ENCODE measurements at regions not wholly inside any gene's neighbourhood (a gene's known extent, or its start where the extent isn't known, plus 50 kb on each side); places are given as distances from the start of the nearest gene placed in this dataset.

DNA sequence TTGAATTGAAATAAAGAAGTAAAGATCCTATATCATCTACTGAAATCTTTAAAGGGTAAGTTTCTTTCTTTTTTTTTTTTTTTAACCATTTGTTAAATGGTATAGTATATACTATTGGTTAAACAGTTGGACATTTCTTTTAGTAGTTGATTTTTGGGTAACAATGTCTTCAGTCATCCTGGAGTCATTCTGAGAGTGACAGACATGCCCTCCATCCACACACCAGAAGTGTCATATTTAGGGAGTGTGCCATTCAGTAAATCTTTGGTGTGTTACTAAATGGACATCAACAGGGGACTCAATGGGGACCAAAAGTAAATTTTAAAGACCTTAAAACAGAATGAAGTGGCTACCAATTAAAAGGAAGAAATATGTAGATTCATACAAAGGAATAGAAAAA, 50.8 kb upstream of the SLC39A10 start:
- DNase-seq: no peak

DNA sequence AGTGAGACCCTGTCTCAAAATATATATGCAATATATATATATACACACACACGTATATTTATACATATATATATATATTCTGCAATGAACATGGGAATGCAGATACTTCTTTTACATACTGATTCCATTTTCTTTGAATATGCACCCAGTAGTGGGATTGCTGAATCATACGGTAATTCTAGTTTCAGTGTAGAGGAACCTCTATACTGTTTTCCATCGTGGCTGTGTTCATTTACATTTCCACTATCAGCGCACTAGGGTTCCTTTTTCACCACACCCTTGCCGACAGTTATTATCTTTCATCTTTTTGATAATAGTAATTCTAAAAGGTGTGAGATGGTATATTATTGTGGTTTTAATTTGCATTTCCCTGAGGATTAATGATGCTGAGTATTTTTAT, 52.3 kb upstream of the SLC39A10 start:
- DNase-seq: no peak

DNA sequence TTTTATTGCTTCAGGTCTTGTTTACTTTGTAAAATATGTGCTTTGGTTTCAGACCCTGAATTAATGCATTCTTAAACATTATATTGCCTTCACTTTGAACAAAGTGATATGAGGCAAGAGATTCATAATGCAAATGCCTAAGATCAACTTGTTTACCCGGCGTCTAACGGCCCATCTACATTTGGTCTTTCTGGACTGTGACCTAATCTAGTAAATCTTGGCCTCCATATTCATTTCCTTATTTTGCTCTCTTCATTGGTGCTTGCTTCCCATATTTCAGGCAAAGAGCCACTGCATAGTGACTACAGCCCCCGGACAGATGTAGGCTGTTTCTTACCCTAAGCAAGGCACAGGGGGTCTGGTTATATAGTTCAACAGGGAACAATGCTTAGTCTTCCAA, 53.0 kb upstream of the SLC39A10 start:
- DNase-seq: no peak

DNA sequence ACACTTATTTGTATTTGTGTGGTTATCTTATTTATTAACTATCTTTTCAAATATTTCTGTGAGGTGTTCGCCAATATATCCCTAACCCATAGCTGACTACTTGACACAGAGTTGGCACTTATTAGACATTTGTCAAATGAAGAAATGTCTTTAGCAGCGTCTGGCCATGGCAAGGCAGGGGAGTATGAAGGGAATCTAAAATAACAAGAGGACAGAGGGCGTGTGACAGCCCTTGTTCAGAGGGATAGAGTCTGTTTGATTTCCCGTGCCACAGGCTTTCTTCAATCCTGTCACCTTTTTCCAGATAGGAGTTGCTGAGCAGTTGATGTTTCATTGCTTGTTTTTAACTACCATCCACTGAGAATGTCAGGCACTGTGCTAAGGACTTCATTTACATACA, 53.6 kb upstream of the SLC39A10 start:
- no peak for DNase-seq

DNA sequence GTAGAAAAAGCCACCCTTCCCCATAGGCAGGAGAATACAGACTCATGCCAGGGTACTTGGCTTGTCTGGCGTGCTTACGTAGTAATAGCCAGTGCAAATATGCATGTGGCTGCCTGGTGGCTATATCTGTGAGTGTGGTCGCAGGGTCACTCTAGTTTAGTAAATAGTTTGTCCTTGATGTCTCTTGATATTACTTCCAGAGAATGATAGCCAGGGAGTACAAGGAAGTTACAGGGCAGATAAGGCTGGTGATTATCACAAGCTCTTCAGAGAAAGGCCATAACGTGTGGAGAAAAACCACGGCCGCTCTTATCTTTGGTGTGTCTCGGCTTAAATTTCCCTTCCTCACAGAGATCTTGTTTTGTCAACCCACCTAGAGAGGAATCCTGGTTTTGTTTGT, 54.3 kb upstream of the SLC39A10 start:
- DNase-seq: no peak

DNA sequence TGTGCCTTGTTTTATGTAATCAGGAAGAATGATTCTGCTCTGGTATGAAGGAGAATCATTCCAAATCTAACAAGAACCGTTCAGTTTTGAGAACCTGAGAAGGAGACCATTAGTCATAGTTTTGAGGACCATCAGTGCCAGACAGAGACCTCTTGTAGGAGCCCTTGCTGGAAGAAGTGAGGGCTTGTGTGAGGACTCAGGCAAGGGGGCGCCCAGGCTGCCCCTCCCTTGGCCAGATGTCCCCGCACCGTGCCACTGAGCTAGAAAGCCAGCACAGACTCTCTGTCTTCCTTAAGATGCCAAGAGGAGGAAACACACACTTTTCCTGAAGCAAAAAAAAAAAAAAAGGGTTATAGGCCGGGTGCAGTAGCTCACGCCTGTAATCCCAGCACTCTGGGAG, 55.7 kb upstream of the SLC39A10 start:
- DNase-seq: no peak

DNA sequence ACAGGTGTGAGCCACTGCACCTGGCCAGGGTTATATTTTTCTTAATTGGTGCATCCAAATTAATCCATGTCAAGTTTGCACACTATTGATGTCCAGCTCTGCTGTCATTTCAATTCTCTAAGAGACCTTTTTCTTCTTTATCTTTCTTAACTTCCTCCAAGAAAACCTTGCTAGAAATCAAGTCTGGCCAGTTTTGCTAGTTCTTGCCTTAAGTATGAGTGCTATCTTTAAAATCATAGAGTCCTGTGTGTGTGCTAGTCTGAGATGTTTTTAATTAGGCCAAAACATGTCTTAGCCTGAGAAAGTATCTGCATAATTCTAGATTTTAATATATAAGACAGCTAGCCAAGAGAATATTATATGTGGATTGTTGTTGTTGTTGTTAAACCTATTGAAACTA, 56.2 kb upstream of the SLC39A10 start:
- DNase-seq: no peak

DNA sequence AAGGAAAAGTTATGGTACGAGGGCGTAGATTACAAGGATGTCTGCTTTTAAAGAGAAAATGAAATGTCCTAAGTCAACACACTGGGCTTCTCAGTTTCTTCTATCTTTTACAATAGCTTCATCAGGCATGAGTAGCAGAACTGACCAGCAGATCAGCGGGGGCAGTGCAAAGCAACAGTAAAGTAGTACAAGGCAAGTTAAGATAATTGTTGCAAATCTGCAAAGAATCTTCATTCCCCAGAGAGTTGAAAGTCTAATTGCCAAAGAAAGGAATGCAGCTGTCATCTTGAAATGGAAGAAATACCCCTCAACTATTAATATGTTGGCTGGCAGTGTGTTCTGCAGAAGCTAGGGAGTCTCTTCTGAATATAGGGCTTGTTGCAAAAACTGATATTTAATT, 60.2 kb upstream of the SLC39A10 start:
- no peak for DNase-seq

DNA sequence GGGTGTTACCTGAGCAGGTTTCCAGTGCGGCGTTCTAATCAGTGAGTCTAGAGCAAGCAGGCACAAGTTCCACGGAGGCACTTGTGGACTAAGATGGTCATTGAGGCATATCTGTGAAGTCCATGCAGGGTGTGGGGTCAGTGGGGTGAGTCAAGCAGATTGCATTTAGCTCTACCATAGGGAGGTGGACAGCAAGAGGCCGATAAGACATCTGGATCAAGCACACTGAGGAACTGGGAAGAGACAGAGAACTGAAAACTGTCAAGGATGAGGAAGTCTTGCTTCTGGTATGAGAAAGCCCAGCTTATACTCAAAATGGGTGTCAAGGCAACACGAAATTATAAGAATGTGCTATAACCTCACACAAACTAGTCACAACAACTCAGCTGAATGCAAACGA, 61.2 kb upstream of the SLC39A10 start:
- DNase-seq: no peak

DNA sequence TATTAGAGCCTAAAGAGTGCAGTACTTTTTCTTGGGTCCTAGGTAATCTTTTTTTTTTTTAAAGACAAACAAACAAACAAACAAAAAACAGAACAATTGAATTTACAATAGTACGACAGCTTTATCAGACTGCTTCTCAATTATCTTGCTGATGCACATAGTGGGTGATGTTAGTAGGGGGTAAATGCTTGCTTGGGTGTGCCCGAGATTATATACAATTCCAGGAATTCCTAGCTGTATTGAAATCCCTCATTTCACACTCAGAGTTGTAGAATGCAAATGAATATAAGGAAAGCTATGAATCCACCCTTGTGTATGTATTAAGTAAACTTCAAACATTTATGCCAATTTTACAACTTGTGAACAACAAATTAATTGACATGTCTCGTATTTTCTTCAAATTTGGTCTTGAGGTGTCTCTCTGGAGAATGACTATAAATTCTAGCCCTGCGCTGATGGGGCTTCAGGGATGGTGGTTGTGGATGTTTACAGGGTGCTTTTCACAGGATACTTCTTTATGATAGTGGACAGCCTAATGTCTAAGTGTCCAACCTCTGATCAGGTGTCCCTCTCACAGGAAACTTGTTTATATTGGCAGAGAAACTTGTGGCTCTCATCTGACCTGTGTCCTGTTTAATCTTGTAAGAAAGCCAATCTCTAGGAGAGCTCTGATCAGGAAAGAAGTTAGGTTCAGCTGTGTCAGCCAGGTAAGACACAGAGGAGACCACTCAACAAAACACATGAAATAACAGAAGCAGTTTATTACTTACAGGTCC, 61.9 kb upstream of the SLC39A10 start:
- no peak for DNase-seq

DNA sequence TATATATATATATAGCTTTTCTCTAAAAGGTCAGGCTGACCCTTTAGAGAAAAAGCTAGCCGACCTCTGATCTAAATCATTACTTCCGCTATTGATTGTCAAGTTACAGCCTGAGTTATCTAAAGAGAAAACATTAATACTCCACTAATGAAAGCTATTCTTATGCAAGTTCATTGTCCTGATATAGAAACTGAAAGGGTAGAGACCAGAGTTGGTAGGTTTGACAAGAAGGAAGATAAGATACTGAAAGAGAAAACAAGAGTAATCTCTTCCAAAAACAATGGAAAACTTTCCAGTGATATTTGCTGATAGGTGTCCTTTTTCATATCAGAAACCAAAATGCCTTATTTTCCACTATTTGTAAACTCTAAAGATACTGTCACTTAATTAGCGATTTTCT, 62.8 kb upstream of the SLC39A10 start:
- no peak for DNase-seq

DNA sequence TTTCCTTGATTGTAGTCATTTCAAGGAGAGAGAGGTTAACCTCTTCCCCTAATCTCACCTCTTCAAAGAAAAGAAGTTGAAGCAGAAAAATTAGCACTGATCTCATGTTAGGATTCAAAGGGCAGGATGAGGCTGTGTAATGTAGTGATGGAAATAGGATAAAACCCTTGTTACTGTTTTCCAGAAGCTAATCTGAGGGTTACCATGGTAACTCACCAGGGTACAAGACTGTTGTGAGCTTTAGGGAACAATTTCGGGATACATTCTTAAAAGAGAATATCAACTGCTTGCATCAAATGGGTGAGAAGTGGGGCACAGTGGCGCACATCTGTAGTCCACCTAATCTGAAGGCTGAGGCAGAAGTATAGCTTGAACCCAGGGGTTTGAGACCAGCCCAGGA, 64.9 kb upstream of the SLC39A10 start:
- DNase-seq: no peak

DNA sequence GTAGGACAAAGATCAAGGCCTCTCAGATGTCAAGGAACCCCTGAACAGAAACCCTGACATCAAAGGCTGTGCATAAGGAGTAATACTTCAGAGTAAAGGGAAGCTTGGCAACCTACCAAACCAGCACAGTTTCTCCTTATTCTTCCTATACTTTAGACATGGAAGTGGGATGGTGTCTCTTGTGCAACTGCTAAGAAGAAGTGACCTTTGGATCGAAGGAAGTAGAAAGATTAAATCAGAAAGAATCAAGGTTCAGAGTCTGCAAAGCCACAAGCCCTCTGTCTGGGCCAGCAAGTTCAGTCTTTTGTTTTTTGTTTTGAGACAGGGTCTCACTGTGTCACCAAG, 66.2 kb upstream of the SLC39A10 start:
- no peak for DNase-seq

DNA sequence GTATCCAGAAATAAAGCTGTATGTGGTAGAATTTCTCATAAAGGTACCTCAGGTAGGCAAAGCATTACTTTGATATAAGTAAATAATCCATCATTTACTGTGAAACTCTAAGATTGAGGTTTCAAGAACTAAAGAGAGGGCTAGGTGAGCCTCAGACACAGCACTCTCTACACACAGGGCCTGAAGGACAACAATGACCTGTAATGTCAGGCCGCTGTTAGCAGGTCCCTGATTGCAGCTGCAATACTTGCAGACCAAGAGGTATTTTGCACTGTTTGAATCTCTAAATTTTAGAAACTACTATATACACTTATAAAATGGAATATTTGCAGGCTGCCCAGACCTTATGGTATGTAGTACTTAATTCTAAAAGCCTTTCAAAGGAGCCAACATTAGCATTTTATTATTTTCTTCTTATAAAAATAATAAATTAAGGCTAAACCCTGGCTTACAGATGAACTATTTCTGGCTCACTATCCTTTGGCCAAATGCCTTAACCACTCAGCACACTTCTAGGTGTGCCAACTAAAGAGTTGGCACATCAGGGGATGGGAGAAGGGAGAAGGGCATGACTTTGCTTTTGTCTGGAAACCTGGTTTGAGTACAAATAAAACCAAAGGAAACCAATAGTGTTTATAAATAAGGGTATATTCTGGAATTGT, 66.7 kb upstream of the SLC39A10 start:
- no peak for DNase-seq

DNA sequence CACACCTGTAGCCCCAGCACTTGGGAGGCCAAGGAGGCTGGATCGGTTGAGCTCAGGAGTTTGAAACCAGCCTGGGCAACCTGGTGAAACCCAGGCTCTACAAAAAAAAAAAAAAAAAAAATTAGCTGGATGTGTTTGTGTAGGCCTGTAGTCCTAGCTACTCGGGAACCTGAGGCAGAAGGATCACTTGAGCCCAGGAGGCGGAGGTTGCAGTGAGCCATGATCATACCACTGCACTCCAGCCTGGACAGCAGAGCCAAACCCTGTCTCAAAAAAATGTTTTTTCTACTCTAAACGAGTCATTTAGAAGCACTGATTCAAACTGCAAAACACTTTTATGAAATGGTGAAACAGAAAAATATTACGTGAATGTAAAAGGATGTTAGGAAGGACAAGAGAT, 69.1 kb upstream of the SLC39A10 start:
- no peak for DNase-seq

DNA sequence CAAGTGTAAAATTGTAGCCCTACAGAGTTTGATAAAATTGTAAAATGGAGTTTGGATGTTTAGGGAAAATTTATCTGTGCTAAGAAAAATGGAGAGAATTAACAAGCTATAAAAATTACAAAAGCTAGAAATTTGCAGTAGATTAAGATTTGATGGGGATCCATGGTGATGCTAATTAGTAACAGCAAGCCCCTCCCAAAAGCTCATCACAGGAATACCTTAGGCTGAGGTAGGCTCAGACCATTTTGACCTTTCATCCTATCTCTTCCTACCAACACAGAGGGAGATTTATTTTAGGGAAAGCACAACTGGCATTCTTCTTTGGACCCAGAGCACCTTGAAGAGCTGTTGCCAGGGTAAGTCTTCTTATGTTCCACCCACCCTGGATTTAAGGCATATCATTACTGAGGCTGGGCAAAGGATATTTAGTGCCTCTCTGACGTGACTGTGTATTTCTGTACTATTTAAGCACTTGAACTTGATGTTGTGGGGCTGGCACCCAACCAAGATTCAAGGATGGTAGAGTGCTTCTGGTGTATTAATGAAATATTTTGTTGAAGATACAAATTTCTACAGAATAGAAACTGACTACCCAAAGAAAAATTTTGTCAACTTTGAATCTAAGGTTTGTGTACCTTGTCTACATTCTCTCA, 70.8 kb upstream of the SLC39A10 start:
- DNase-seq: no peak

DNA sequence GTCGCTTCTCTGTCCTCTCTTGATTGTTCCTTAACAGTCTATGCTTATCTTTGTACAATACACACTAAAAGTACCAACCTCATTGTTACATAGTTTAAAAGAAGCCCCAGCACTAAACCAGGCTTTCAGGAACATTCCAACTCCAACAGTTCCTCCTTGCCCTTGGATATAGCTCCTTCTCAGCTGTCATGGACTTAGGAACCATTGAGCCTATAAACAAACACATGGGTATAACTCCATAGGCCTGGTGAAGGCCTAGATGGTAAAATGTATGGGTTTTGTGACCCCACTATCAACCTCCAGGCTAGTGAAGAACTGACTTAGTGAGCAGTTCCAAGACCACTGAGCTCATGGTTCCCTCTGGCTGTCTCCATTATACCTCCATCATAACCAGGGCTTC, 74.8 kb upstream of the SLC39A10 start:
- DNase-seq: no peak

DNA sequence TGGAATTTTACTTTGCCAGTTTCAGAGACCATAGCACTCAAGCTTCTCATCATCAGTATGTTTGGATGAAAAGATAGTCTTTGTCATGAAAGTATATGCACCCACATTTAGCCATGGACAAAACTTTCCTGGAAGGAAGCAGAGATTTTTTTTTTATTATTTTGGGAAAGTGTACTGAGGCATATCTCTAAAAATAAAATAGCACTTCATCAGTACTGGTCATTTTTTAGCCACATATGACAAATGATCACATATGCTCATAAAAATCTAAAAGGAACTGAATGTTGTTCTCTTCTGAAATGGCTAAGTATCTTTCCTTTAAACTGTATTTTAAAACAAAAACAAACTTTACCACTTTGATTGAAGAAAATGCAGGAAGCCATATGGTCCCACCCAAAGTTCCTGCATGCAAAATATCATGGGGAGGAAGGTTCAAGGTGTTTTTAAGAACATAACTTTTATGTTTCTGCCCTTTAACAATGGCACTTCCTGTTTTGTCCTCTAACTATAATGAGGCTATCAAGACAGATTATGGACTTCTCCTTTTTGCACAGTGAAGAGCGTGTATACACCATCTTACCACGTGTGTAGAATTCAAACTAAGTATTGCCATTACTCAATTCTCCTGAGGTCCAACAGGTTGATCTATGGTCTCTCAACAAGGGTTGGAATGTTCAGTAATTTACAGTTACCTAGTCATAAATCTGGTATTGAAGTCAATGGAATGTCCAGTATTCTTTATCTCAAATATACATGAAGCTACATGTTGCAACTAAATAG, 77.1 kb upstream of the SLC39A10 start:
- no peak for DNase-seq

DNA sequence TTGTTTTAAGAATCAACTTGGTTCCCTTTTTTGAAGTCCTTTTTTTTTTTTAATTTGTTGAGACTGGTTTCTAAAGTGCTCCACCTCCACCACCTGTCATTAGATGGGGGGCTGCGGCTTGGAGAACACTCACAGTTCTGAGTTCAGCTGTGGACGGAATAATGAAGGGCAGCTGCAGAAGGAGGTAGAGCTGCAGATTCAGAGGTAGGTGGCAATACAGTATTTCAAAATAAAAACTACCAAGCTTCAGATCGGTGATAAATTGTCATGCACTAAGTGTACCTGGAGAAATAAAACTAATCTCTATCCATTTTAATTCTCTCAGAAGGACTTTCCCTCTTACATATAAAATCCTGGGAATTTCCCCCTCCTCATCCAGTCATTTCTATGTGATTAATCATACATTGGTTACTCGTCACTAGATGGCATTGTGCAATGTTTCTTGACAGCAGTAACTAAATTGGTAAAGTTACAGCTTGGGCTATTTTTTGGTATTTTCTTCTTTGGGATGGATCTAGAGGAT, 81.1 kb upstream of the SLC39A10 start:
- DNase-seq: no peak

DNA sequence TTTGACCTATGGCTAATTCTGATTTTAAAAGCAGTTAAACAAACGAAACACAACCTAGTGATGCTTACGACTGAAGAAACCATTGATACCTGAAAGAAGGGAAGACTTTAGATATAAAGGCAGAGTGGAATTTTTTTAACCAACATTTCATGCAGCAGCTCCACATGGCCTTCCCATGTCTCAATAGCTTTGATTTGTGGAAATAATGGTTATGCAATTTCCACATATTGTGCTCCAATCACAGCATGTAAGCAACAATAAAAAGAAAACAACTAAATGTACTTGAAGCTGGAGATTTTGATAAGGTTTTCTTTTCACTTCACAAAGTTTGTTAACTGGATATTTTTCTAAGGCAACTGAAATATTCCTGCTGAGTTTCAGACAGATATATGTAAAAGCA, 82.0 kb upstream of the SLC39A10 start:
- no peak for DNase-seq

DNA sequence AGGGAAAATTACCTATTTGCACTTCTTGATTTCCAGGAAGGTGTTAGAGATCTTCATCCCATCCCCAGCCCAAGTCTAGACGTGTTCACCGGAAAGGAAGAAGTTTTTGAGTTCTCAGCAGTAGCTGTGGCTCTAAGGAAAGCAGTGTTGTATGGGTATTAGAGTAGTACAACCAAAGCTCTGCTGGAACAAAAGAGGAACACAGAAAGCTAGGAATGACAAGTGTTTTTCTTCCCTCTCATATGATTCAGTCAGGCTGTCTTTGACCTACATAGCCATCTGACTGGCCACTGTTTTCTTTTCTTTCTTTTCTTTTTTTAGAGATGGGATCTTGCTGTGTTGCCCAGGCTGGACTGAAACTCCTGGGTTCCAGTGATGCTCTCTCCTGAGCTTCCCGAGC, 82.7 kb upstream of the SLC39A10 start:
- DNase-seq: no peak

DNA sequence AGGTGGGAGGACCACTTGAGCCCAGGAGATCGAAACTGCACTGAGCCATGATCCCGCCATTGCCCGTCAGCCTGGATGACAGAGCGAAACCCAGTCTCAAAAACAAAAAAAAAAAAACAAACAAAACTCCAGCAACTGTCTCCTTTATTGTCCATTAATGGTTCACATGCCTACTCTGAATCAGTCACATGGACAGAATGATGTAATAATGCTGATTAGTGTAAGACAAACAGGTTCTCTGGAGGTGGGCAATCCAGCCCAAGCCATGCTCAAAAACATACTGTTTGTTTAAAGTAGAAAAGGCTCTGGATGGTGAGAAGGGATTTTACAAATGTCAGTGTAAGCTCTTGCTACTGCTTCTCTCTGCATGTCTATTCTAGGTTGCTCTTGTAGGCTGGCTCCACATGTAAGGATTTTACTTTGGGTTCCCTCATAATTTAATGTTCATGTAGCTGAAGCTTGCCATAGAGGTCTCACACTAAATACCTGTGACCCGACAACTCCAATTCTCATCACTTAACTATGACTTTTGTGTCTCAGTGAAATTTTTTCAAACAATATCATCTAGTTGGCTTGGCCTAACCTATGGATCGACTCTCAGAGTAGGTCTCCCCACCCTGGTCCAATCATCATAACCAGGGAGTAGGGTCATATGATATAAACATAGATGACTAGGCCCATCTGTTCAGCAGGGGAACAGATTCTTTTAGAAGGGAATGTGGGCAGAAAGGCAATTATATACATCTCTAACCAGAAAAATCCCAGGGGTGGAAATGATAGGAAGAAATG, 83.9 kb upstream of the SLC39A10 start:
- no peak for DNase-seq

DNA sequence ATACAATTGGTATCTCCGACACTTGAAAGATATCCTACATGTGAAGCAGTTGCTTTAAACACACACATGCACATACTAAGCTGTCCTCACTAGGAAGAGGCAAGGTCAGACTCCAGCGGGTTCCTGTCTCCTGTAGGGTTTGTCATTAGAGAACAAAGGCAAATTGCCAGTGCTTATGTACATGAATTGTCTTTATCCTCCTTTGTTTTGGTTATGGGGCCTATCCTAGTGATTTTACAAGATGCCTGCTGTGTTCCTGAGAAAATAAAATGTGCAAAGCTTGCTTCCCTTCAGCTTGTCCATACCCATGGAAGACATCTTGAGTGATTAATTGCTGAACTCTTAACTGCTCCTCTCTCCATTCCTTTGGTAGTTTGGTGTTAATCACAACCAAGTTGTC, 86.7 kb upstream of the SLC39A10 start:
- no peak for DNase-seq

All from activated naive CD4-positive, alpha-beta T cell treated with Interleukin-2 at 50 U/mL for 16 hours (primary cell).